Activated B cell treated with CpG ODN at 0.5 μM for 24 hours (primary cell): ENCODE measurements at regions not wholly inside any gene's neighbourhood (a gene's known extent, or its start where the extent isn't known, plus 50 kb on each side); places are given as distances from the start of the nearest gene placed in this dataset.

Experiments used
- ATAC-seq: fragments of 200-7000 bp; cut with Tn5 transposase; one replicate; pipeline ENCODE4 v1.10.0; 2021; ENCODE audit warnings: low read depth, mild to moderate bottlenecking, moderate library complexity
- CTCF ChIA-PET: fragments of 350-600 bp; sonication (Branson Sonifier 250); formaldehyde crosslinking; loops from one replicate; lab custom pipeline; 2021; ENCODE audit warnings: antibody characterized with exemption; lab: Charles Lee
- POLR2A ChIA-PET: fragments of 350-600 bp; sonication (Branson Sonifier 250); formaldehyde crosslinking; loops from one replicate; lab custom pipeline; 2021; ENCODE audit warnings: antibody characterized with exemption; lab: Charles Lee
- DNase-seq: peaks from one replicate; pipeline ENCODE4 v3.0.0; 2022
- H3K27ac Mint-ChIP-seq: one replicate; pipeline ENCODE4 v1.8.0; 2020; ENCODE audit warnings: mixed read lengths
- H3K27me3 Mint-ChIP-seq: one replicate; pipeline ENCODE4 v1.8.0; 2021; ENCODE audit warnings: mixed read lengths
- H3K36me3 Mint-ChIP-seq: one replicate; pipeline ENCODE4 v1.8.0; 2021; ENCODE audit warnings: low read depth, mixed read lengths
- H3K4me1 Mint-ChIP-seq: one replicate; pipeline ENCODE4 v1.8.0; 2021; ENCODE audit warnings: mixed read lengths
- H3K4me3 Mint-ChIP-seq: one replicate; pipeline ENCODE4 v1.8.0; 2020; ENCODE audit warnings: mild to moderate bottlenecking, mixed read lengths
- H3K9me3 Mint-ChIP-seq: one replicate; pipeline ENCODE4 v1.8.0; 2020; ENCODE audit warnings: mixed read lengths
- intact Hi-C: fragments of 100-400 bp; cut with micrococcal nuclease; formaldehyde crosslinking; loops from one replicate; pipeline ENCODE4 v1.15.1; 2024
- TF ChIP-seq, protein P1 (sequence below): fragments of 200-600 bp; IDR thresholded peaks from one replicate; pipeline ENCODE4 v1.8.0; 2022; ENCODE audit warnings: antibody characterized with exemption, mild to moderate bottlenecking

DNA sequence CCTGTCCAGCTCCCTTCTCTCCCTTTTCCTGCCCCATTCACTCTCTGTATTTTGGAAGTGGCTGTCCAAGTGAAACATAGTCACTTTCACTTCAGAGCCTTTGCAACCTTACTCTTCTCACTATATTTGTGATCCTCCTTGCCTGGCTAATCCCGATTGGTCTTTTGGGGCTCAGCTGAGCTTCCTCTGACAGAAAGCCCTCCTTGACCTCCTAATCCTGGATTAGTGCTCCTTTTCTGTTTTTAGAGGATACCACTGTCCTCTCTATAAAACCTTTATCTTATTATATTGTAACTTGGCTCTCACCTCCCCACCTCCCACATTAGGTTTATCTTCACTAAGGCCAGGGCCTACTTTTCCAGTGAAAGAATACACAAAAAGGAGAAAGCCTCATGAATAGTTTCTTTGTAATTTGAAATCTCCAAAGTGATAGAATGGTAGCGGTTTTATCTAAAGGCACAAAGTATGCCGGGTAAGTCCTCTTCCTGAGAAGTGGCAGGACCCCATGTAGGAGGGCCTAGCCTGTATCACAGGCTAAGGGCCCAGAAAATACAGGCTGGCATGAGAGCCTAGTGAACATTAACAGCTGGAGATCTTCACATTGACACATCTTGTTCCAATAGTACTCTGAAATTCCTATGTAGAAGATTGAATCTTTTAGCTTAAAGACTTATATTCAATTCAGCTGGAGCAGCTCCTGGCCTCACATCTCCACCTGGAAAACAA lies 83.1 kb upstream of the GAREM1 start:
- ATAC-seq (no peak), DNase-seq (no peak)
- Mint-ChIP-seq H3K4me3 (no peak overlapping the region), H3K36me3 (no peaks in the 10 kb centered on the region), H3K4me1 (no peaks in the 10 kb centered on the region), H3K9me3 (no peaks in the 10 kb centered on the region), H3K27me3 (peaks cover 6% of the 10 kb centered on the region), H3K27ac (no peak overlapping the region)
- ChIA-PET CTCF (interaction anchor here (1.2 to 10.1 kb wide), 2 partner anchors 396 to 401 kb away, joined by 3 to 112 read pairs; no protein-coding TSS in a partner anchor), POLR2A (no interaction called here)
- intact Hi-C loops: loop anchor here (2.0 kb wide), 1 partner anchor 83 kb away; the partner anchor contains the start of gene GAREM1
- TF ChIP-seq, protein P1, sequence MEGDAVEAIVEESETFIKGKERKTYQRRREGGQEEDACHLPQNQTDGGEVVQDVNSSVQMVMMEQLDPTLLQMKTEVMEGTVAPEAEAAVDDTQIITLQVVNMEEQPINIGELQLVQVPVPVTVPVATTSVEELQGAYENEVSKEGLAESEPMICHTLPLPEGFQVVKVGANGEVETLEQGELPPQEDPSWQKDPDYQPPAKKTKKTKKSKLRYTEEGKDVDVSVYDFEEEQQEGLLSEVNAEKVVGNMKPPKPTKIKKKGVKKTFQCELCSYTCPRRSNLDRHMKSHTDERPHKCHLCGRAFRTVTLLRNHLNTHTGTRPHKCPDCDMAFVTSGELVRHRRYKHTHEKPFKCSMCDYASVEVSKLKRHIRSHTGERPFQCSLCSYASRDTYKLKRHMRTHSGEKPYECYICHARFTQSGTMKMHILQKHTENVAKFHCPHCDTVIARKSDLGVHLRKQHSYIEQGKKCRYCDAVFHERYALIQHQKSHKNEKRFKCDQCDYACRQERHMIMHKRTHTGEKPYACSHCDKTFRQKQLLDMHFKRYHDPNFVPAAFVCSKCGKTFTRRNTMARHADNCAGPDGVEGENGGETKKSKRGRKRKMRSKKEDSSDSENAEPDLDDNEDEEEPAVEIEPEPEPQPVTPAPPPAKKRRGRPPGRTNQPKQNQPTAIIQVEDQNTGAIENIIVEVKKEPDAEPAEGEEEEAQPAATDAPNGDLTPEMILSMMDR: no peak

DNA sequence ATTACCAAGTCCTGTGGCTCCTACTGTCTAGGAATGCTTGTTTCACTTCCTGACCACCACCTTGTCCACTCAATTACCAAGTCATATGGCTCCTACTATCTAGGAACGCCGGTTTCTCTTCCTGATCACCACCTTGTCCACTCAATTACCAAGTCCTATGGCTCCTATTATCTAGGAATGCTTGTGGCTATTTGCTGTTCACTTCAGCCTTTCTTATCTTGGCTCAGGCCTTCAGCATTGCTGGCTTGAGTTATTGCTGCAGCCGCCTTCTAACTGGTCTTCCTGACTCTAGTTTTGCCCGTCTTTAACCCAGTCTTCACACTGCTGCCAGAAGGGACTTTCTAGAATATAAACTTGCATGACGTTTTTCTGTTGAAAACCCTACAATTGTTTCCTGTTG lies 82.5 kb upstream of the GAREM1 start:
- Mint-ChIP-seq H3K27me3 (peaks cover 6% of the 10 kb centered on the region), H3K4me1 (no peaks in the 10 kb centered on the region), H3K4me3 (no peak overlapping the region), H3K9me3 (no peaks in the 10 kb centered on the region), H3K36me3 (no peaks in the 10 kb centered on the region), H3K27ac (no peak overlapping the region)
- POLR2A ChIA-PET: no interaction called here
- CTCF ChIA-PET: interaction anchor here (0.6 to 10.1 kb wide), 4 partner anchors 9 to 404 kb away, joined by 3 to 112 read pairs (median 3); no protein-coding TSS in a partner anchor
- TF ChIP-seq, protein P1: no peak
- intact Hi-C loops: loop anchor here (2.0 kb wide), 1 partner anchor 82 kb away; the partner anchor contains the start of gene GAREM1
- no peak for DNase-seq
- ATAC-seq: no peak

DNA sequence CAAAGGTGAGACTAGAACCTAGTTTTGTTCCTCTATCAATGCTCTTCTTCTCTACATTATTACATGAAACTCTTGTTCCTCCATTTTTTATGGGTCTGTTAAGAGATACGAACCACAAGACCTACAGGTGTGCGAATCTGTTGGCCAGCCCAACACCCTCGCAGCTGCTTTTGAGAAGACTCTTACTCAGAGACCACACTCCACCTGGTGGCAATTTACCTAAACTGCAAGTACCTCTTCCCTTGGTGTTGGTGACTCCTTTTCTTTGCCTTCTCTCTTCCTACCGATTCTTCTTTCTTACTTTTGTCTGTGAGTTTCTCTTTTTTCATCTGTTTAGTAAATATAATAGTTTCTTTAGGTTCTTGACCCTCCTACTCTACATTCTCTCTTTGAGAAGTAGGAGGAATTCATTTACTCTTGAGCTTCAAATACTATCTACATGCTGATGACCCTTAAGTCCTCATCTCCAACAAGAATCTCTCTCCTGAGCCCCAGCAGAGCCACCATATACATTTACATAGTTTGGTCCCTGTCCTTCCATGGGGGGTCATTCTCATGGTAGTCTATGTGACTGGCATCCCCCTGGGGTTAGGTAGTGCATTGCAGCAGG lies 81.8 kb upstream of the GAREM1 start:
- H3K4me3 Mint-ChIP-seq: no peak overlapping the region
- DNase-seq (no peak), ATAC-seq (peak; percentile 71)
- TF ChIP-seq, protein P1: peak; percentile 82
- intact Hi-C loops: loop anchor here (1.0 to 2.0 kb wide), 4 partner anchors 82 to 996 kb away; partner anchors contain the start of gene GAREM1
- H3K9me3 Mint-ChIP-seq: no peaks in the 10 kb centered on the region
- ChIA-PET CTCF (interaction anchor here (0.6 to 10.1 kb wide), 5 partner anchors 9 to 403 kb away, joined by 3 to 112 read pairs (median 3); no protein-coding TSS in a partner anchor), POLR2A (no interaction called here)
- H3K4me1 Mint-ChIP-seq: no peaks in the 10 kb centered on the region
- H3K27ac Mint-ChIP-seq: no peak overlapping the region
- H3K27me3 Mint-ChIP-seq: peaks cover 6% of the 10 kb centered on the region
- H3K36me3 Mint-ChIP-seq: no peaks in the 10 kb centered on the region

DNA sequence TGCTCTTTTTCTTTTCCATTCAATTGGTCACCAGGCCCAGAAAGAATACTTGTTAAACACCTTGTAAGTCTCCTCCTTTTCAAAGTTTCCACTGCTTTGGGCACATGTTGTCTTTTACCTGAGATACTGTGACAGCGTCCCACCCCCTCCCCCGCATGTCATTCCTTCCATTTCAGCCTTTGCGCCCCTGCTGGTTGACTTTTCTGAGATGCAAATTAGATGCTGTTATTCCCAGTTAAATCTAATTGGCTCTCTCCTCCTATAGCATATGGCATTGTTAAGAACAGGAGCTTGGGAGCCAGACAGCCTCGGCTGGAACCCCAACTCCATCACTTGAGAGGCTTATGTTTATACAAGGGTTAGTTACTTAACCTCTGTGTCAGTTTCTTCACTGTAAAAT lies 80.3 kb upstream of the GAREM1 start:
- Mint-ChIP-seq H3K9me3 (no peaks in the 10 kb centered on the region), H3K27me3 (peaks cover 8% of the 10 kb centered on the region), H3K36me3 (no peaks in the 10 kb centered on the region), H3K4me3 (no peak overlapping the region), H3K27ac (no peak overlapping the region), H3K4me1 (no peaks in the 10 kb centered on the region)
- ChIA-PET POLR2A (no interaction called here), CTCF (interaction anchor here (0.9 to 10.1 kb wide), 2 partner anchors 374 to 394 kb away, joined by 4 to 112 read pairs; no protein-coding TSS in a partner anchor)
- DNase-seq (no peak), ATAC-seq (no peak)
- intact Hi-C loops: no loop called here
- TF ChIP-seq, protein P1: no peak
